WTC11 (cell line): ENCODE measurements at regions not wholly inside any gene's neighbourhood (a gene's known extent, or its start where the extent isn't known, plus 50 kb on each side); places are given as distances from the start of the nearest gene placed in this dataset.

Experiments used
- ATAC-seq: fragments of 200-7000 bp; cut with Tn5 transposase; 2 replicates; pipeline ENCODE4 v1.10.0; 2021; ENCODE audit warnings: mild to moderate bottlenecking, moderate library complexity
- CTCF ChIA-PET: fragments of 300-600 bp; sonication (Branson Sonifier 250); formaldehyde crosslinking; loops from one replicate; lab custom pipeline; 2021; ENCODE audit warnings: antibody characterized with exemption; lab: Charles Lee
- POLR2A ChIA-PET: fragments of 350-600 bp; sonication (Branson Sonifier 250); formaldehyde crosslinking; loops from one replicate; lab custom pipeline; 2021; ENCODE audit warnings: antibody characterized with exemption; lab: Charles Lee
- DNase-seq: peaks from one replicate; pipeline ENCODE4 v3.0.0; 2021; ENCODE audit warnings: low spot score
- H3K27ac Mint-ChIP-seq: 2 replicates; pipeline ENCODE4 v1.8.0; 2021; ENCODE audit warnings: mixed read lengths
- H3K27me3 Mint-ChIP-seq: 2 replicates; pipeline ENCODE4 v1.8.0; 2021; ENCODE audit warnings: low read depth, mild to moderate bottlenecking, moderate library complexity, mixed read lengths
- H3K36me3 Mint-ChIP-seq: 2 replicates; pipeline ENCODE4 v1.8.0; 2021; ENCODE audit warnings: mixed read lengths
- H3K4me1 Mint-ChIP-seq: 2 replicates; pipeline ENCODE4 v1.8.0; 2022; ENCODE audit warnings: mixed read lengths
- H3K4me3 Mint-ChIP-seq: 2 replicates; pipeline ENCODE4 v1.8.0; 2021; ENCODE audit warnings: mild to moderate bottlenecking, moderate library complexity, mixed read lengths
- H3K9me3 Mint-ChIP-seq: 2 replicates; pipeline ENCODE4 v1.8.0; 2021; ENCODE audit warnings: mixed read lengths
- AR ChIP-seq: fragments of 250-450 bp; sonication (Bioruptor Pico); IDR thresholded peaks from 2 replicates; pipeline ENCODE4 v1.9.0; 2021; ENCODE audit warnings: mild to moderate bottlenecking
- ARID4B ChIP-seq: sonication (generic); formaldehyde crosslinking; IDR thresholded peaks from 2 replicates; pipeline ENCODE4 v1.8.0; 2023; ENCODE audit warnings: missing genetic modification reagents, mild to moderate bottlenecking, borderline replicate concordance
- ATF3 ChIP-seq: sonication (generic); formaldehyde crosslinking; conservative IDR thresholded peaks from 2 replicates; pipeline ENCODE4 v1.8.1; 2022; ENCODE audit warnings: mild to moderate bottlenecking, missing genetic modification reagents
- FOXP1 ChIP-seq: sonication (generic); formaldehyde crosslinking; IDR thresholded peaks from 2 replicates; pipeline ENCODE4 v1.8.0; 2022; ENCODE audit warnings: missing genetic modification reagents, mild to moderate bottlenecking, moderate library complexity, borderline replicate concordance
- NFATC4 ChIP-seq: fragments of 250-450 bp; sonication (Bioruptor Pico); IDR thresholded peaks from 2 replicates; pipeline ENCODE4 v1.9.0; 2021; ENCODE audit warnings: mild to moderate bottlenecking
- NFYB ChIP-seq: sonication (generic); formaldehyde crosslinking; conservative IDR thresholded peaks from 2 replicates; pipeline ENCODE4 v1.8.0; 2022; ENCODE audit warnings: low read depth, missing genetic modification reagents
- OVOL2 ChIP-seq: fragments of 250-450 bp; sonication (Bioruptor Pico); IDR thresholded peaks from 2 replicates; pipeline ENCODE4 v1.9.0; 2021; ENCODE audit warnings: mild to moderate bottlenecking, borderline replicate concordance
- RELA ChIP-seq: sonication (generic); formaldehyde crosslinking; IDR thresholded peaks from 2 replicates; pipeline ENCODE4 v1.8.1; 2022; ENCODE audit warnings: missing genetic modification reagents, mild to moderate bottlenecking, borderline replicate concordance
- RORB ChIP-seq: fragments of 250-450 bp; sonication (Bioruptor Pico); IDR thresholded peaks from 2 replicates; pipeline ENCODE4 v1.9.0; 2021; ENCODE audit warnings: mild to moderate bottlenecking
- SP1 ChIP-seq: sonication (generic); formaldehyde crosslinking; conservative IDR thresholded peaks from 2 replicates; pipeline ENCODE4 v1.8.1; 2022; ENCODE audit warnings: missing genetic modification reagents
- ZBTB43 ChIP-seq: sonication (generic); formaldehyde crosslinking; IDR thresholded peaks from 2 replicates; pipeline ENCODE4 v1.8.1; 2023; ENCODE audit warnings: mild to moderate bottlenecking, missing genetic modification reagents
- ZNF232 ChIP-seq: sonication (generic); formaldehyde crosslinking; IDR thresholded peaks from 2 replicates; pipeline ENCODE4 v1.8.0; 2022; ENCODE audit warnings: mild to moderate bottlenecking, missing genetic modification reagents
- ZNF396 ChIP-seq: fragments of 250-450 bp; sonication (Bioruptor Pico); IDR thresholded peaks from 2 replicates; pipeline ENCODE4 v1.8.0; 2021; ENCODE audit warnings: mild to moderate bottlenecking, moderate library complexity, borderline replicate concordance
- ZNF425 ChIP-seq: fragments of 250-450 bp; sonication (Bioruptor Pico); conservative IDR thresholded peaks from 2 replicates; pipeline ENCODE4 v1.9.0; 2021; ENCODE audit warnings: mild to moderate bottlenecking
- ZNF532 ChIP-seq: fragments of 250-450 bp; sonication (Bioruptor Pico); IDR thresholded peaks from 2 replicates; pipeline ENCODE4 v1.9.0; 2021; ENCODE audit warnings: mild to moderate bottlenecking, borderline replicate concordance
- ZSCAN18 ChIP-seq: fragments of 250-450 bp; sonication (Bioruptor Pico); IDR thresholded peaks from 2 replicates; pipeline ENCODE4 v2.1.2; 2022; ENCODE audit warnings: mild to moderate bottlenecking, moderate library complexity

GRCh38 chr12:89959179-89959578 is 250.5 kb upstream of the ATP2B1 start (continued):
- no peak for TF ChIP-seq ZNF532 (CRISPR knock-in tag)
- TF ChIP-seq FOXP1 (CRISPR knock-in tag) = no peak
- no peak for TF ChIP-seq RELA
- no peak for TF ChIP-seq OVOL2 (CRISPR knock-in tag)
- no peak for TF ChIP-seq ZSCAN18 (CRISPR knock-in tag)
- no peak for TF ChIP-seq AR (CRISPR knock-in tag)
- no peak for TF ChIP-seq ZNF232 (CRISPR knock-in tag)
- no peak for TF ChIP-seq RORB (CRISPR knock-in tag)
- TF ChIP-seq, all 79 proteins: peak for 0

- DNase-seq = no peak
- no peak overlapping the region for H3K4me3 Mint-ChIP-seq
- no peak overlapping the region for H3K27ac Mint-ChIP-seq
- no peaks in the 10 kb centered on the region for H3K36me3 Mint-ChIP-seq
- CTCF ChIA-PET = no interaction called here
- H3K4me1 Mint-ChIP-seq = peaks cover 4% of the 10 kb centered on the region; the same call in 1 of the 2 replicates
- POLR2A ChIA-PET = no interaction called here
- no peaks in the 10 kb centered on the region for H3K27me3 Mint-ChIP-seq
- H3K9me3 Mint-ChIP-seq = no peaks in the 10 kb centered on the region
- ATAC-seq = no peak
- no peak for TF ChIP-seq ZNF396
- TF ChIP-seq, all 79 proteins: peak for 0
Observed at GRCh38 chr12:89954259-89954658, 245.6 kb upstream of the ATP2B1 start.

GRCh38 chr12:89951694-89952060 is 243.0 kb upstream of the ATP2B1 start:
- Mint-ChIP-seq H3K36me3 (no peaks in the 10 kb centered on the region), H3K4me1 (peaks cover 27% of the 10 kb centered on the region), H3K9me3 (no peaks in the 10 kb centered on the region), H3K27me3 (no peaks in the 10 kb centered on the region), H3K4me3 (no peak overlapping the region), H3K27ac (no peak overlapping the region)
- DNase-seq = no peak
- no peak for ATAC-seq
- POLR2A ChIA-PET = no interaction called here
- CTCF ChIA-PET = no interaction called here
- no peak for TF ChIP-seq SP1 (CRISPR knock-in tag)
- no peak for TF ChIP-seq ZBTB43 (CRISPR knock-in tag)
- no peak for TF ChIP-seq ARID4B
- no peak for TF ChIP-seq RELA
- no peak for TF ChIP-seq OVOL2 (CRISPR knock-in tag)
- TF ChIP-seq NFATC4 (CRISPR knock-in tag) = no peak
- TF ChIP-seq ATF3 = no peak
- TF ChIP-seq NFYB = no peak
- no peak for TF ChIP-seq ZNF425 (CRISPR knock-in tag)
